ENCODE measurements at regions not wholly inside any gene's neighbourhood (a gene's known extent, or its start where the extent isn't known, plus 50 kb on each side); places are given as distances from the start of the nearest gene placed in this dataset.

GRCh38 chr16:76656994-76657393 lies 379.8 kb downstream of the CNTNAP4 start:
- WGBS, 3 donors, result 50 to 62% (median 58%) methylated on average over 6 of the region's 6 CpGs
- H3K36me3 ChIP-seq, result no peaks in the 10 kb centered on the region
- intact Hi-C loops (cut with DNase I), result no loop called here
- H3K27ac ChIP-seq, result no peak overlapping the region
- TF ChIP-seq POLR2A (IDR thresholded peaks at IDR 0.05) (no peak), CTCF (IDR thresholded peaks at IDR 0.05) (no peak), EP300 (IDR thresholded peaks at IDR 0.05) (no peak)
- DNase-seq, result no peak
- no peaks in the 10 kb centered on the region for H3K4me1 ChIP-seq (ENCODE audit: insufficient read depth)
- H3K27me3 ChIP-seq, result no peaks in the 10 kb centered on the region
- H3K4me3 ChIP-seq, result no peak overlapping the region
- no peaks in the 10 kb centered on the region for H3K9me3 ChIP-seq

DNA sequence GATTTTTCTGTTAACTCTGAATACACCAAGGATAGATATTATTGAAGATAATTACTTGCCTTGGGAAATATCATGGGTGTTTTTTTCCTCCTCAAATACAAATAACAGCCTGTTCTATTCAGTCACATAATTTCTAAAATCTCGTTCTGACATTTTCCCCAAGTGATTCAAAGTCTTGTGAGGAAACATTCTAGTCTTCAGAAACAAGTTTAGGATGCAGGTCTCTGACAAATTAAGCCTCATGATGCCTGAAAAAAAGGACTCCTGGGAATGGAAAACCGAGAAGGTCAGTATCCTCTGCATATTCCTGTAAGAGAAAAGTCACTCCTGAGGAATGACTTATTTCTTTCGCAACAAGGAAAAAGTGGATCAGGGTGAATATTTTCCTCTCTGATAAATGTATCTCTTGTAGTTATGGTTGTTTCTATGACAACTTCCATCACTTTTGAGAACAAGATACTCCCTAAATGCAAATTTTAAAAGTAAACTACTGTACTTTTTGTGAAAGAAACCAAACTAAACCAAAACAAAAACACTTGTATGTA lies 384.6 kb downstream of the CNTNAP4 start:
- WGBS, 3 donors, result 60 to 69% (median 61%) methylated on average over 3 of the region's 3 CpGs
- no peaks in the 10 kb centered on the region for H3K27me3 ChIP-seq
- no peaks in the 10 kb centered on the region for H3K9me3 ChIP-seq
- H3K4me3 ChIP-seq, result no peak overlapping the region
- H3K36me3 ChIP-seq, result no peaks in the 10 kb centered on the region
- intact Hi-C loops (cut with DNase I), result no loop called here
- no peak for DNase-seq
- no peak for TF ChIP-seq CTCF (IDR thresholded peaks at IDR 0.05)
- no peak for TF ChIP-seq POLR2A (IDR thresholded peaks at IDR 0.05)
- TF ChIP-seq EP300 (IDR thresholded peaks at IDR 0.05), result no peak
- H3K27ac ChIP-seq, result no peak overlapping the region
- no peaks in the 10 kb centered on the region for H3K4me1 ChIP-seq (ENCODE audit: insufficient read depth)

- Histone ChIP-seq H3K4me3 (no peak overlapping the region), H3K4me1 (ENCODE audit: insufficient read depth) (no peaks in the 10 kb centered on the region), H3K27ac (no peak overlapping the region), H3K36me3 (no peaks in the 10 kb centered on the region), H3K27me3 (no peaks in the 10 kb centered on the region), H3K9me3 (no peaks in the 10 kb centered on the region)
- DNase-seq, result no peak
- intact Hi-C loops (cut with DNase I), result no loop called here
- TF ChIP-seq CTCF (IDR thresholded peaks at IDR 0.05), result no peak
- TF ChIP-seq EP300 (IDR thresholded peaks at IDR 0.05), result no peak
- no peak for TF ChIP-seq POLR2A (IDR thresholded peaks at IDR 0.05)
- 59 to 64% (median 60%) methylated on average over 4 of the region's 4 CpGs for WGBS, 3 donors
Measured at GRCh38 chr16:76665571-76666275, 388.5 kb downstream of the CNTNAP4 start.

DNA sequence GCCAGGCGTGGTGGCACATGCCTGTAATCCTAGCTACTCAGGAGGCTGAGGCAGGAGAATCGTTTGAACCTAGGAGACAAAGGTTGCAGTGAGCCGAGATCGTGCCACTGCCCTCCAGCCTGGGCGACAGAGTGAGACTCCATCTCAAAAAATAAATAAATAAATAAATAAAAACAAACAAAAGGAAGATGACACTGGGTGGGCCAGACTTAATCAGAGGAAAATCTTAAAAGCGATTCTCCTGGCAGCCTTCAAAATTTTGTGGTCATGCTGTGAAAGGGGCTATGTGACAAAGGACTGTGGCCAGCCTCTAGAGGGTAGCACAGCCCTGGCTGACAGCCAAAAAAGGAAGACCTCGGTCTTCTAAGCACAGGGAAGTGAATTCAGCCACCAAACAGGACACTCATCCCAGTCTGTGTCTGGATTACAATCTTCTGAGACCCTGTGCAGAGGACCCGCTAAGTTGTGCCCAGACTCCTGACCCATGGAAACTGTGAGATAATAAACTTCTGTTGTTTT lies 391.1 kb downstream of the CNTNAP4 start:
- Histone ChIP-seq H3K4me1 (ENCODE audit: insufficient read depth) (no peaks in the 10 kb centered on the region), H3K4me3 (no peak overlapping the region), H3K36me3 (no peaks in the 10 kb centered on the region), H3K9me3 (no peaks in the 10 kb centered on the region), H3K27me3 (no peaks in the 10 kb centered on the region), H3K27ac (no peak overlapping the region)
- no peak for DNase-seq
- intact Hi-C loops (cut with DNase I), result loop anchor here in 1 of 4 donors (2.0 kb wide), 1 partner anchor 23 kb away; no protein-coding TSS in a partner anchor
- TF ChIP-seq POLR2A (IDR thresholded peaks at IDR 0.05) (no peak), EP300 (IDR thresholded peaks at IDR 0.05) (no peak), CTCF (IDR thresholded peaks at IDR 0.05) (no peak)
- 83 to 84% (median 83%) methylated on average over 8 of the region's 8 CpGs for WGBS, 3 donors
